GM21423 (cell line): ENCODE measurements at regions not wholly inside any gene's neighbourhood (a gene's known extent, or its start where the extent isn't known, plus 50 kb on each side); places are given as distances from the start of the nearest gene placed in this dataset.
"Not testable (repeated sequence)": the region's sequence is repeated elsewhere in the genome, so short reads cannot be mapped to it uniquely, and the experiment has no call there.

Source experiments
- ATAC-seq: cut with Tn5 transposase; IDR thresholded peaks from one replicate; pipeline ENCODE4 v1.9.1; 2021; ENCODE audit warnings: mild to moderate bottlenecking, moderate library complexity; ENCODE audit not compliant: unreplicated experiment

GRCh38 chr19:30097746-30098280 lies 155.8 kb downstream of the URI1 start:
- no peak for ATAC-seq

GRCh38 chr19:30102239-30102638 lies 160.2 kb downstream of the URI1 start:
- no peak for ATAC-seq

- ATAC-seq = no peak
Observed at GRCh38 chr19:30102666-30103065, 160.6 kb downstream of the URI1 start.

GRCh38 chr19:30103981-30104380 lies 161.9 kb downstream of the URI1 start:
- ATAC-seq = no peak

- ATAC-seq = no peak
Observed at GRCh38 chr19:30105316-30105715, 163.3 kb downstream of the URI1 start.

GRCh38 chr19:30105727-30106126 lies 163.7 kb downstream of the URI1 start:
- ATAC-seq = peak; percentile 68

GRCh38 chr19:30106417-30107095 lies 164.5 kb downstream of the URI1 start:
- no peak for ATAC-seq

- no peak for ATAC-seq
Observed at GRCh38 chr19:30107251-30107650, 165.2 kb downstream of the URI1 start.

GRCh38 chr19:30109565-30109964 lies 167.5 kb downstream of the URI1 start:
- peak; percentile 44 for ATAC-seq

GRCh38 chr19:30111021-30111855 lies 169.2 kb downstream of the URI1 start:
- ATAC-seq = no peak

- no peak for ATAC-seq
Observed at GRCh38 chr19:30112171-30112570, 170.1 kb downstream of the URI1 start.

GRCh38 chr19:30112666-30113065 lies 170.6 kb downstream of the URI1 start:
- no peak for ATAC-seq

GRCh38 chr19:30113186-30113585 lies 171.1 kb downstream of the URI1 start:
- no peak for ATAC-seq

GRCh38 chr19:30114095-30114494 lies 172.1 kb downstream of the URI1 start:
- not testable (repeated sequence) for ATAC-seq

GRCh38 chr19:30115947-30116346 lies 173.9 kb downstream of the URI1 start:
- no peak for ATAC-seq

- ATAC-seq = no peak
Observed at GRCh38 chr19:30116530-30116929, 174.5 kb downstream of the URI1 start.

- no peak for ATAC-seq
Observed at GRCh38 chr19:30116984-30117555, 175.0 kb downstream of the URI1 start.

- no peak for ATAC-seq
Observed at GRCh38 chr19:30117636-30118145, 175.7 kb downstream of the URI1 start.

- no peak for ATAC-seq
Observed at GRCh38 chr19:30118221-30118620, 176.2 kb downstream of the URI1 start.

- ATAC-seq = no peak
Observed at GRCh38 chr19:30118760-30119159, 176.7 kb downstream of the URI1 start.

- no peak for ATAC-seq
Observed at GRCh38 chr19:30119180-30119908, 177.3 kb downstream of the URI1 start.
